ENCODE measurements at regions not wholly inside any gene's neighbourhood (a gene's known extent, or its start where the extent isn't known, plus 50 kb on each side); places are given as distances from the start of the nearest gene placed in this dataset.

DNA sequence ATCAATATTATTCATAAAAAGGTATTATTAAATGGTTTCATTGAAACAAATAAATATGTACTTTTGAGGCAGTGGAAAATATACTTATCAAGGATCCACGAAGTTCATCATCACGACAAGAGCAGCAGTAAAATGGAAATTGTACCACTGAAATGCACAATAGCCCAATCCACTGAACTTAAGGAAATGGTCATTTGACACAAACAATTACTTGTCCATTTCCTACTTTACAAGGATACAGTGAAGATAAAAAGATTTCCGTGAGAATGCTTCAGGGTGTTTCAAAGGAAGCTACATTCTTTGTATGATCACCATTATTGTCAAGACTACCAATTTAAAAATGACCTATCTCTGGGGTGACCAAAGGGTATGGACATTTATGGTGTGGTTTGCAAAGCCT, 210.3 kb downstream of the SYK start:
- dilution Hi-C loops (cut with MboI; ENCODE audit: extremely low pct_ligation_motif_present, low sequenced_read_pairs) (no loop called here), intact Hi-C loops (cut with micrococcal nuclease) (no loop called here)
- Histone ChIP-seq H3K27ac (ENCODE audit: insufficient read depth, low read depth, low read length) (no peak overlapping the region), H3K4me2 (ENCODE audit: insufficient read depth, low read length) (no peak overlapping the region), H3K9ac (replicated peaks; ENCODE audit: extremely low read depth, insufficient read depth, low read length) (no peak overlapping the region), H3K4me1 (ENCODE audit: control insufficient read depth, extremely low read depth, insufficient read depth, low read length) (peaks cover 6% of the 10 kb centered on the region), H3K36me3 (ENCODE audit: control insufficient read depth in 2 of 2, extremely low read depth in 1 of 2, insufficient read depth in 2 of 2, low read length in 2 of 2) (no peaks in the 10 kb centered on the region), H3K4me3 (replicated peaks in 1 of 3; ENCODE audit: insufficient read depth in 1 of 3, low read depth in 1 of 3, low read length in 3 of 3) (no peak overlapping the region), H4K20me1 (replicated peaks; ENCODE audit: control insufficient read depth, extremely low read depth, insufficient read depth, low read length) (no peaks in the 10 kb centered on the region), H3K79me2 (ENCODE audit: control insufficient read depth, insufficient read depth, low read length) (no peaks in the 10 kb centered on the region), H3K27me3 (ENCODE audit: control insufficient read depth in 2 of 2, insufficient read depth in 2 of 2, low read length in 2 of 2) (peaks cover 1 to 2% of the 10 kb centered on the region in 2 experiments), H3K9me1 (replicated peaks; ENCODE audit: control insufficient read depth, extremely low read depth, insufficient read depth, low read length) (no peaks in the 10 kb centered on the region), H2AFZ (ENCODE audit: low read depth, low read length) (no peak overlapping the region), H3K9me3 (replicated peaks; ENCODE audit: control insufficient read depth, insufficient read depth, low read length) (no peaks in the 10 kb centered on the region)
- POLR2A ChIA-PET = no interaction called here
- FAIRE-seq = no peak
- TF ChIP-seq GATA2 (IDR thresholded peaks at IDR 0.05; ENCODE audit: insufficient read depth, insufficient read length, low read depth, low read length) = no peak
- TF ChIP-seq MYC (IDR thresholded peaks at IDR 0.05; ENCODE audit: low read depth, low read length) = no peak
- no peak for TF ChIP-seq POLR2A (IDR thresholded peaks at IDR 0.05; ENCODE audit: low read depth, low read length)
- TF ChIP-seq, protein P1, sequence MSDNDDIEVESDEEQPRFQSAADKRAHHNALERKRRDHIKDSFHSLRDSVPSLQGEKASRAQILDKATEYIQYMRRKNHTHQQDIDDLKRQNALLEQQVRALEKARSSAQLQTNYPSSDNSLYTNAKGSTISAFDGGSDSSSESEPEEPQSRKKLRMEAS (IDR thresholded peaks at IDR 0.05; ENCODE audit: insufficient read depth, insufficient read length) = no peak
- TF ChIP-seq EZH2 (IDR thresholded peaks at IDR 0.05; ENCODE audit: borderline replicate concordance, low read depth, low read length, severe bottlenecking) = no peak
- no peak for TF ChIP-seq JUN (IDR thresholded peaks at IDR 0.05; ENCODE audit: borderline replicate concordance, insufficient read depth, insufficient read length, low read depth)
- TF ChIP-seq FOS (IDR thresholded peaks at IDR 0.05; ENCODE audit: borderline replicate concordance, insufficient read depth, low read length) = no peak
- TF ChIP-seq POLR2AphosphoS5 (IDR thresholded peaks at IDR 0.05; ENCODE audit: insufficient read depth, low read depth, low read length) = no peak
- TF ChIP-seq, protein P2, sequence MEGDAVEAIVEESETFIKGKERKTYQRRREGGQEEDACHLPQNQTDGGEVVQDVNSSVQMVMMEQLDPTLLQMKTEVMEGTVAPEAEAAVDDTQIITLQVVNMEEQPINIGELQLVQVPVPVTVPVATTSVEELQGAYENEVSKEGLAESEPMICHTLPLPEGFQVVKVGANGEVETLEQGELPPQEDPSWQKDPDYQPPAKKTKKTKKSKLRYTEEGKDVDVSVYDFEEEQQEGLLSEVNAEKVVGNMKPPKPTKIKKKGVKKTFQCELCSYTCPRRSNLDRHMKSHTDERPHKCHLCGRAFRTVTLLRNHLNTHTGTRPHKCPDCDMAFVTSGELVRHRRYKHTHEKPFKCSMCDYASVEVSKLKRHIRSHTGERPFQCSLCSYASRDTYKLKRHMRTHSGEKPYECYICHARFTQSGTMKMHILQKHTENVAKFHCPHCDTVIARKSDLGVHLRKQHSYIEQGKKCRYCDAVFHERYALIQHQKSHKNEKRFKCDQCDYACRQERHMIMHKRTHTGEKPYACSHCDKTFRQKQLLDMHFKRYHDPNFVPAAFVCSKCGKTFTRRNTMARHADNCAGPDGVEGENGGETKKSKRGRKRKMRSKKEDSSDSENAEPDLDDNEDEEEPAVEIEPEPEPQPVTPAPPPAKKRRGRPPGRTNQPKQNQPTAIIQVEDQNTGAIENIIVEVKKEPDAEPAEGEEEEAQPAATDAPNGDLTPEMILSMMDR (IDR thresholded peaks at IDR 0.05; ENCODE audit: extremely low read depth in 1 of 2, insufficient read depth in 1 of 2, low read depth in 1 of 2, low read length in 2 of 2) = no peak
- CTCF ChIA-PET = interaction anchor here (1.3 to 1.7 kb wide), 3 partner anchors 21 to 422 kb away, joined by 4 to 7 read pairs (median 4); no protein-coding TSS in a partner anchor
- BruUV-seq (replicated peaks) = no TSS peak
- DNase-seq (ENCODE audit: low read depth, low spot score) = peak; percentile 37
